Stimulated activated CD4-positive, alpha-beta T cell treated with anti-CD3 and anti-CD28 coated beads, Interleukin-4, amount 100 ng/mL, for 24 hours (primary cell): ENCODE measurements at regions not wholly inside any gene's neighbourhood (a gene's known extent, or its start where the extent isn't known, plus 50 kb on each side); places are given as distances from the start of the nearest gene placed in this dataset.
"Not testable (repeated sequence)": the region's sequence is repeated elsewhere in the genome, so short reads cannot be mapped to it uniquely, and the experiment has no call there.

Experiments
- DNase-seq: peaks from one replicate; pipeline ENCODE4 v3.0.0-alpha.2; 2020

- DNase-seq, result no peak
Measured at GRCh38 chr2:145524303-145524702, 1004.4 kb upstream of the ZEB2 start.

GRCh38 chr2:145519254-145519653 is 999.3 kb upstream of the ZEB2 start:
- not testable (repeated sequence) for DNase-seq

GRCh38 chr2:145511946-145512345 is 992.0 kb upstream of the ZEB2 start:
- no peak for DNase-seq

GRCh38 chr2:145503511-145503910 is 983.6 kb upstream of the ZEB2 start:
- no peak for DNase-seq

GRCh38 chr2:145501920-145502319 is 982.0 kb upstream of the ZEB2 start:
- DNase-seq, result no peak

GRCh38 chr2:145495590-145495989 is 975.7 kb upstream of the ZEB2 start:
- no peak for DNase-seq

GRCh38 chr2:145494441-145494840 is 974.5 kb upstream of the ZEB2 start:
- DNase-seq, result no peak

- no peak for DNase-seq
Measured at GRCh38 chr2:145488571-145488970, 968.7 kb upstream of the ZEB2 start.

GRCh38 chr2:145484448-145485097 is 964.7 kb upstream of the ZEB2 start:
- no peak for DNase-seq

GRCh38 chr2:145483854-145484253 is 963.9 kb upstream of the ZEB2 start:
- no peak for DNase-seq

GRCh38 chr2:145481334-145481922 is 961.5 kb upstream of the ZEB2 start:
- no peak for DNase-seq

GRCh38 chr2:145464866-145465265 is 944.9 kb upstream of the ZEB2 start:
- no peak for DNase-seq

GRCh38 chr2:145460112-145460511 is 940.2 kb upstream of the ZEB2 start:
- DNase-seq, result no peak

- no peak for DNase-seq
Measured at GRCh38 chr2:145431181-145431951, 911.4 kb upstream of the ZEB2 start.

- no peak for DNase-seq
Measured at GRCh38 chr2:145423809-145424208, 903.9 kb upstream of the ZEB2 start.

- DNase-seq, result no peak
Measured at GRCh38 chr2:145422576-145422975, 902.7 kb upstream of the ZEB2 start.

- DNase-seq, result no peak
Measured at GRCh38 chr2:145421841-145422240, 901.9 kb upstream of the ZEB2 start.

GRCh38 chr2:145416640-145417039 is 896.7 kb upstream of the ZEB2 start:
- no peak for DNase-seq

GRCh38 chr2:145415151-145415550 is 895.2 kb upstream of the ZEB2 start:
- no peak for DNase-seq

GRCh38 chr2:145413261-145414030 is 893.5 kb upstream of the ZEB2 start:
- no peak for DNase-seq

- no peak for DNase-seq
Measured at GRCh38 chr2:145412155-145412554, 892.2 kb upstream of the ZEB2 start.

- no peak for DNase-seq
Measured at GRCh38 chr2:145411493-145411892, 891.6 kb upstream of the ZEB2 start.

- DNase-seq, result no peak
Measured at GRCh38 chr2:145410086-145410485, 890.2 kb upstream of the ZEB2 start.
